ENCODE measurements at regions not wholly inside any gene's neighbourhood (a gene's known extent, or its start where the extent isn't known, plus 50 kb on each side); places are given as distances from the start of the nearest gene placed in this dataset.
A peak's percentile ranks its signal among the peaks of the same experiment; 100 is the strongest.

DNA sequence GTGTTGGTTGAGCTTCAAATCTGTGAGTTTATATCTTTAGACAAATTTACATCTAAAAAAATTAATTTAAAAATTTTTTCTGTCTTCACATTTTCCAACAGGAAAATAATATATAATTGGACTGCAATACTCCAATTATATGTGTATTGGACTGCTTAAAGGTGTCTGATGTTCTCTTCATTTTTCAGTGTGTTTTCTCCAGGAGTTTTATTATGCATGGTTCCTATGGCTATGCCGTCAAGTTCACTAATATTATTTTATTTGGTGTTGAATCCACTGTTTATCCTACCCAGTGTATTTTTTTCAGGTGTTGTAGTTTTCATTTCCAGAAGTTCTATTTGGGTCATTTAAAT lies 62.1 kb upstream of the CTLA4 start:
- peaks cover 17 to 24% of the 10 kb centered on the region in 2 donors for H3K36me3 Mint-ChIP-seq (ENCODE audit: insufficient read depth in 2 of 2)
- H3K9me3 Mint-ChIP-seq = peaks cover 11 to 14% of the 10 kb centered on the region in 2 donors
- peaks cover 91% of the 10 kb centered on the region for H3K4me1 Mint-ChIP-seq (ENCODE audit: low read depth)
- ATAC-seq (replicated peaks in 1 of 2) (no peak), DNase-seq (no peak)
- H3K27ac Mint-ChIP-seq = no peak overlapping the region
- no peaks in the 10 kb centered on the region for H3K27me3 Mint-ChIP-seq (ENCODE audit: low read depth)
- no peak overlapping the region for H3K4me3 Mint-ChIP-seq

DNA sequence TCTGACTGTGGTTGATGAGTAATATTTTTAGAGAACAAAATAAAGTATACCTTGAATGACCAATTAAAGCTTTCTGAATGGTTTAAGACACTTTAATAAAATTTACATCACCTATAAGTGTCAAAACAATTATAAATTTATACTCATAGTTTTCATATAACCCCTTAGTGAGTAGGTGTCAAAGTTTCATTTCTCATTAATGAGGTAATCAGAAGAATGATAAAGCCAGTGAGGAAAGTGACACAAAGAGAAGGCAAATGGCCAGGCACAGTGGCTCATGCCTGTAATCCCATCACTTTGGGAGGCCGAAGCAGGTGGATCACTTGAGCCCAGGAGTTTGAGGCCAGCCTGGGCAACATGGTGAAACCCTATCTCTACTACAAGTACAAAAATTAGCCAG lies 60.8 kb upstream of the CTLA4 start:
- Mint-ChIP-seq H3K27ac (peak overlapping the region; percentile 76), H3K9me3 (peaks cover 6 to 8% of the 10 kb centered on the region in 2 donors)

DNA sequence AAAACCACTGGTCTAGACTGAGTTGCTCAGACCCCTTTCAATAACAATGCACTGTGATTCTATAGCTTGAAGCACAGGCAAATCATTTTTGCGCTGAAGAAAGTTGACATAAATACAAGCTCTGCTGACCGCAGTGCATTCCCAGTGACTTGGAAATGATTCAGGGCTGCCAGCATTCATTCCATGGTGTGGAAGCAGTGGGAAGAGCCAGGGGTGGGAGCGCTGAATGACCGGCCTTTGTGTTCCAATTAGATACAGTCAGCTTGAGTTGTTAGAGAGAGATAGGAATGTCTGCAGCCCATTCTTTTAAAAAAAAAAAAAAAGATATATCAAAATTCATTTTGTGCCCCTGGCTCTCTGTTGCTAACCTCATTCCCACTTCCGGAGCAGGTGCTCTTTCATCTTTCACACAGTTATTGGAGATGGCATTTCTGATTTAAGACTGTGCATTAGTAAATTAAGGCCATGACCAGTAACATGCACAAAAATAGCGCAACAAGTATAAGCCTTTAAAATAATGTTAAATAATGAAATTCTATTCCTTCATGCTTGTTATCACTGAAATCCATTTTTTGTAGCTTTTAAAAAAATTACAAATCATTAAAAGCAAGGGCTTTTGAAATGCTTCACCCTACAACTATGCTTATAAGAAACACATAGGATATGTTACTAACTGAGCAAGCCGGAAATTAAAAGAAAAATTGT lies 59.4 kb upstream of the CTLA4 start:
- Mint-ChIP-seq H3K36me3 (ENCODE audit: insufficient read depth in 2 of 2) (peaks cover 8 to 15% of the 10 kb centered on the region in 2 donors), H3K27me3 (ENCODE audit: low read depth) (no peaks in the 10 kb centered on the region), H3K27ac (no peak overlapping the region), H3K4me1 (ENCODE audit: low read depth) (peaks cover 92% of the 10 kb centered on the region), H3K4me3 (no peak overlapping the region), H3K9me3 (peaks cover 4 to 8% of the 10 kb centered on the region in 2 donors)
- DNase-seq (no peak), ATAC-seq (replicated peaks in 1 of 2) (no peak)

More for the DNA sequence above, 60.8 kb upstream of the CTLA4 start:
- ATAC-seq (replicated peaks in 1 of 2) (no peak), DNase-seq (no peak)
- H3K36me3 Mint-ChIP-seq (ENCODE audit: insufficient read depth in 2 of 2) = peaks cover 9 to 15% of the 10 kb centered on the region in 2 donors
- H3K4me3 Mint-ChIP-seq = peak overlapping the region in 1 of 2 donors; percentile 18
- no peaks in the 10 kb centered on the region for H3K27me3 Mint-ChIP-seq (ENCODE audit: low read depth)
- H3K4me1 Mint-ChIP-seq (ENCODE audit: low read depth) = peaks cover 89% of the 10 kb centered on the region

DNA sequence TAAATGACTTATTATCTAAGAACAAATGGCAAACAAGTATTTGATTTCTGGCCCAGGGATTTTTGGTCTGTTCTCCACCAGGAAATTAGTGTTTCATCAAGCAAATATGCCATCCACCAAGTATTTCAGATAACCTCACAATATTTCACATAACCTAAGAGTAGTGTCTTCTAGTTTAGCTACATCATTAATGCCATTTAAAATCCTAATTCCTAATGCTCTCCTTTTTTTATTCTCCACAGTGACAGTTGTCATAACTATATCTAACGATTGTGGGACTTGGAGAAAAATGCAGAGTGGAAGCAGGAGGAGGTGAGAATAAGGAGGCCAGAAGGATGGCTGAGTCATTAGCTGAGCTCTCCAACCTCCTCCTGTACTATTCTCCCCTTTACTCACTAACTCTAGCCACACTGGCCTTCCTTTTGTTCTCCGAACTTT lies 58.5 kb upstream of the CTLA4 start:
- H3K9me3 Mint-ChIP-seq = peaks cover 4 to 8% of the 10 kb centered on the region in 2 donors
- peaks cover 8 to 15% of the 10 kb centered on the region in 2 donors for H3K36me3 Mint-ChIP-seq (ENCODE audit: insufficient read depth in 2 of 2)
- no peak for ATAC-seq (replicated peaks in 1 of 2)
- no peak for DNase-seq
- peak overlapping the region; percentile 3 to 8 for H3K4me3 Mint-ChIP-seq
- H3K4me1 Mint-ChIP-seq (ENCODE audit: low read depth) = peaks cover 92% of the 10 kb centered on the region
- no peak overlapping the region for H3K27ac Mint-ChIP-seq
- no peaks in the 10 kb centered on the region for H3K27me3 Mint-ChIP-seq (ENCODE audit: low read depth)

DNA sequence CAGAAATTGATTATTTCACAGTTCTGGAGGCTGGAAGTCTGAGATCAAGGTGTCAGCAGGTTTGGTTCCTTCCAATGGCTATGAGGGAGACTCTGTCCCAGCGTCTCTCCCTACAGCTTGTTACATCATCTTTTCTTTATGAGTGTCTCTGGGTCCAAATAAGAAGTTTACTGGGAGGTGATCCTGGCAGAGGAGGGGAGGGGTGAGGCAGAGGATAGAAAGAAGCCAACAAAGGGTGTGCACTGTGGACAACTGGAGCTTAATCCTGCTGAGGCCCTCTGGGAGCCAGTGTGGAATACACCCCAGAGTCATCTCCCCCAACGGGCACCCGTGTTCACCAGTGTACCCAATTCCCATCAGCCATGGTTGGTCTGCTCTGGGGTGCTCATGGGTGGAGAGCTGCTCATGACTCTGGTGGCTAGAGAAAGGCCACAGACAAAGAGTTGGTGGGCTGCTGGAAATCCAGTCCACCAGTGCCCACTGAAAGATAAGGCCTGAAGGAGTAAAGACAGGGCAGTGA lies 57.5 kb upstream of the CTLA4 start:
- no peaks in the 10 kb centered on the region for H3K27me3 Mint-ChIP-seq (ENCODE audit: low read depth)
- peaks cover 0 to 4% of the 10 kb centered on the region in 2 donors for H3K9me3 Mint-ChIP-seq
- DNase-seq (no peak), ATAC-seq (replicated peaks in 1 of 2) (no peak)
- H3K4me3 Mint-ChIP-seq = no peak overlapping the region
- no peak overlapping the region for H3K27ac Mint-ChIP-seq
- H3K36me3 Mint-ChIP-seq (ENCODE audit: insufficient read depth in 2 of 2) = peaks cover 4 to 10% of the 10 kb centered on the region in 2 donors
- peaks cover 93% of the 10 kb centered on the region for H3K4me1 Mint-ChIP-seq (ENCODE audit: low read depth)

DNA sequence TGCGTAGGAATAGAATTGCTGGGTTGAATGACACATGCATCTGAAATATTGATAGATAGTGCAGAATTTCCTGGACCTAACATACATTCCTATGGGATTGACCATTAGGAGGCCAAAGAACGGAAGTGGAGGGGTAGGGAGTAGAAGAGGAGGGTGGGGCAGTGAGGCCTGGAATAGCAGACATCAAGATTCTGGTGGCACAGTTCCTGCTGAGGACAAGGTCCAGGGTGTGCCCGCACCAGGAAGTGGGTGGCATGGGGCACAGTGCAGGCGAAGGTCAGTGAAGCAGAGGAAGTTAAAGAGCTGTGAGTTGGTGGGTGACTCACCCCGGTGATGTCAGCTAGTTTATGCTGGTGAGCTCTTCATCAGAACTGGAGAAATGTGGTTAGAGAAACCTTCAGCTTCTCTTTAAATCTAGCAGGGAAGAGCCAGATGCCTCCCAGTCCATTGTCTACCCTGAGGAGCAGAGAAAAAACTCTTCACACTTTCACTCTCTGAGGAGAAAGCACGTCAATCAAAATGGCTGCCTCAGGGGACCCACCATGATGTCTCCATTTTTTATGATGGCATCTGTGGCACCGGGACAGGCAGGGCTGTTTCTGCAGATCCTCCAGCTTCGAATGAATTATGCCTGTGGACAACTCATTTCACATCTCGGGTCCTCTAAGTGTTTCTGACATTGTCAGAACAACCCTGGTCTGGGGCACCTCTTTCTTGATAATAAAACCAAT lies 55.9 kb upstream of the CTLA4 start:
- Mint-ChIP-seq H3K4me1 (ENCODE audit: low read depth) (peaks cover 96% of the 10 kb centered on the region), H3K4me3 (peak overlapping the region; percentile 65 to 66), H3K36me3 (ENCODE audit: insufficient read depth in 2 of 2) (peaks cover 0 to 2% of the 10 kb centered on the region in 2 donors), H3K9me3 (no peaks in the 10 kb centered on the region), H3K27me3 (ENCODE audit: low read depth) (no peaks in the 10 kb centered on the region), H3K27ac (peak overlapping the region; percentile 91)
- DNase-seq = peak; percentile 84 to 90
- ATAC-seq (replicated peaks in 1 of 2) = peak; percentile 92 to 93

DNA sequence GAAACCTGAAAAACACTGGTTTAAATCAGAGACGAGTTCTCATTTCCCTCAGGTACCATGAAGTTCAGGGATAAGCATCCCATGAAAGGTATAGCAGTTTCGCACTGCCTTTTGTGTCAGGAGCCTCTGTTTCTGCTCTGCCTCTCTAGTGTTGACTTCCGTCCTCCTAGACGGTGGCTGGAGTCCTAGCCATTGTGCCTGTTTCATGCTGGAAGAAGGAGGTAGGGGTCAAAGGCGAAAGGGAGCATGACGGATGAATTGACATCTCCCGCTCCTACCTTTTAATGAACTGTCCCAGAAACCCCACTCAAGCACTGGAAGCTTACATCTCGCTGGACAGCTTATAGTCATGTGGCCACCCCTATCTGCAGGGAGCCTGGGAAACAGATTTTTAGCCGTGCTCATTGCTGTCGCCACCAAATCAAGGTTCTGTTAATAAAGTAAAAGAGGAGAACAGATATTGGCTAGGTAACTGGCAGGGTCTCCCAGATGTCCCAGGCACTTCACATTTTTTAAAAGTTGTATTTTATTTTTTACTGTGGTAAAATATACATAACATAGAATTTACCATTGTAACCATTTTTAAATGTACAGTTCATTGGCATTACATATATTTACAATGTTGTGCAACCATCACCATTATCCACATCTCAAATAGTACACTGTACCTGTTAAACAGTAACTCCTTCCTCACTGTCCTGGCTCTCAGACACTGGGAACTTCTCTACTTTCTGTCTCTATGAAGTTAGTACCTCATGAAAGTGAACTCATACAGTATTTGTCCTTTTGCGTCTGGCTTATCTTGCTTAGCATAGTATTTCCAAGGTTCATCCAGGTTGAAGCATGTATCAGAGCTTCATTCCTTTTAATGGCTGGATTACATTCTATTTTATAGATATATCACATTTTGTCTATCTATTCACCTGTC lies 55.0 kb upstream of the CTLA4 start:
- no peak for ATAC-seq (replicated peaks in 1 of 2)
- Mint-ChIP-seq H3K9me3 (no peaks in the 10 kb centered on the region), H3K27ac (peak overlapping the region; percentile 91), H3K4me1 (ENCODE audit: low read depth) (peaks cover 87% of the 10 kb centered on the region), H3K36me3 (ENCODE audit: insufficient read depth in 2 of 2) (no peaks in the 10 kb centered on the region), H3K27me3 (ENCODE audit: low read depth) (no peaks in the 10 kb centered on the region), H3K4me3 (peak overlapping the region; percentile 65 to 66)
- no peak for DNase-seq

DNA sequence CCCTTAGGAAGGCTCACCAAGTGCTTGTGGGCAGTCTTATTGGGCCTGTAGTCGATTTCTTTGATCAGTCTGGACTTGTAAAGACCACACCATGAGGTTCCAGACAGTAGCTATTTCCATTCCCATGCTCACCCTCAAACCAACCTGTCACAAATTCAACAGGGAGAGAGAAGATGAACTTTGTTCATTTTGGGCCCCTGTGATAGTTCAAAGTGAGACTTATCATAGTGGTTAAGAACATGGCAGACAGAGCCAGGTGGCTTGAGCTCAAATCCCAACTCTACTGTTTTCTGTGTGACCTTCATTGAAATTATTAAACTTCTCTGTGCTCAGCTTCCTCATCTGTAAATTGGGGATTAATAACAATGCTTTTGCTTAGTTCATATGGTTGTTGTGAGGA lies 53.9 kb upstream of the CTLA4 start:
- no peak overlapping the region for H3K4me3 Mint-ChIP-seq
- no peaks in the 10 kb centered on the region for H3K9me3 Mint-ChIP-seq
- H3K4me1 Mint-ChIP-seq (ENCODE audit: low read depth) = peaks cover 77% of the 10 kb centered on the region
- H3K36me3 Mint-ChIP-seq (ENCODE audit: insufficient read depth in 2 of 2) = no peaks in the 10 kb centered on the region
- no peak for ATAC-seq (replicated peaks in 1 of 2)
- no peaks in the 10 kb centered on the region for H3K27me3 Mint-ChIP-seq (ENCODE audit: low read depth)
- no peak overlapping the region for H3K27ac Mint-ChIP-seq
- no peak for DNase-seq

DNA sequence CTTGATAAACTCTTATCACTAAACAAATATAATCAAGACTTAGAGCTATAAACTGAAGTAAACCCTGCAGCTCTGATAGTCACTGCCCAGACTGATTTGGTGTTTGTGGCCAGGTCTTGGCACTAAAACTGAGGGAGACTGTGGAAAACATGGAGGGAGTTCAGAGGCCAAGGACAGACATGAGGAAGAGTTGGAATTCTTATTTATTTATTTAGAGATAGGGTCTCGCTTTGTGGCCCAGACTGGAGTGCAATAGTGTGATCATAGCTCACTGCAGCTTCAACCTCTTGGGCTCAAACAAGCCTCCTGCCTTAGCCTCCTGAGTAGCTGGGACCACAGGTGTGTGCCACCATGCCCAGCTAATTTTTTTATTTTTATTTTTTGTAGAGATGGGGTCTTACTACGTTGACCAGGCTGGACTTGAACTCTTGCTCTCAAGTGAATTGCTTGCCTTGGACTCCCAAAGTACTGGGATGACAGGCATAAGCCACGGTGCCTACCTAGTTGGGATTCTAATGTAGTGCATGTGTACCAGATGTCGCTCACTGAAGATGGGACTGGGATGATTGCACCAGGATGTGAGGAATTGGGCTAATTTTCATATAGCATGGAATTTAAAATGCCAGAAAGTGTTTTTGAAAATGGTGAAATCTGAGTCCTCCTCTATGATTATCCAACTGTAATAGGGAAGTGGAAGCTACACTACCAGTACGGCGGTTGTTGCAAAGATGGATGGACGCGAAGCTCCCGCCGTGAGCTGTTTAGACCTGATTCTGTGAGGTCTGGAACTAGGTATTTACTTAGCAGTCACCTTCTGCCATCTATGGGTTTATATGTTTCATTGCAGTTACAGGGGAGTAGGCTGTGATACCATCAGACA lies 52.7 kb upstream of the CTLA4 start:
- H3K27me3 Mint-ChIP-seq (ENCODE audit: low read depth) = no peaks in the 10 kb centered on the region
- H3K4me3 Mint-ChIP-seq = peak overlapping the region; percentile 66 to 86
- peak; percentile 59 to 61 for ATAC-seq (replicated peaks in 1 of 2)
- H3K4me1 Mint-ChIP-seq (ENCODE audit: low read depth) = peaks cover 65% of the 10 kb centered on the region
- H3K9me3 Mint-ChIP-seq = no peaks in the 10 kb centered on the region
- H3K36me3 Mint-ChIP-seq (ENCODE audit: insufficient read depth in 2 of 2) = no peaks in the 10 kb centered on the region
- peak overlapping the region; percentile 51 for H3K27ac Mint-ChIP-seq
- DNase-seq = peak; percentile 59 to 63

DNA sequence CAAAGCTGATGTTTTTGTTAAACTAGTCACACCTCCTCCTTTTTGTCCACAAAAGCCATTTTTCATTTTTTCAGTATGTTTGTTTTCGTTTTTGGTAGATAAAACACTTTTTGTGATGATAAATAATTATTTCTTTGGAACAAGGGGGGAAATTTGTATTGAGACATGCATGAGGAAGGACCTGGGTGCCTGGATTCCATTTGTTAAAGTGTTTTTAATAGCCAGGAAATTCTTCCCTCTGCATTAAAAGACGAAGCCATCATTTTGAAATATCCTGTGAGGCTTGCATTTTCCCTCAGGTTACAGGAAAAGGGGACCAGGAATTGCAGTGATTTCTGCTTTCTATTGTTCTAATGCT lies 52.1 kb upstream of the CTLA4 start:
- H3K4me1 Mint-ChIP-seq (ENCODE audit: low read depth) = peaks cover 58% of the 10 kb centered on the region
- no peak for ATAC-seq (replicated peaks in 1 of 2)

DNA sequence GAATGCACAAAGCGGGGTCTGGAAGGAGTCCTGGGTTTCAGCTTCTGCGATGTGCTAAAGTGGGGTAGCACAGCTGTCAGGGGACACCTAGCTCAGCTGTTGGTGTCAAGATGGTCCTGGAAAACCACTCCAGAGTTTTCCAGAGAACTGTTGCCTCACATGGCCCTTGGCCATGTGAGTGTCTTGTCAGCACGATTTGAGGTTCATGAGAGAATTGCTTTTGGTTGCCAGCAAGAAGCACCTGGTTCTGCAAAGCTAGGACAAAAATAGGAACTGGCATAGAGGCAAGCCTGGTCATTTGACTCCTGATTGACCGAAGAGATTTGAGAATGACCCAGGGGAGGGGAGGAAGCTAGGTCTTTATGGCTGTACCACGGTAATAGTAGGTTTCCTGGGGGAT lies 50.4 kb upstream of the CTLA4 start:
- Mint-ChIP-seq H3K27me3 (ENCODE audit: low read depth) (no peaks in the 10 kb centered on the region), H3K4me3 (no peak overlapping the region), H3K27ac (no peak overlapping the region), H3K4me1 (ENCODE audit: low read depth) (peaks cover 54% of the 10 kb centered on the region), H3K9me3 (no peaks in the 10 kb centered on the region), H3K36me3 (ENCODE audit: insufficient read depth in 2 of 2) (no peaks in the 10 kb centered on the region)
- ATAC-seq (replicated peaks in 1 of 2) (no peak), DNase-seq (no peak)

More for the DNA sequence above, 52.1 kb upstream of the CTLA4 start:
- H3K9me3 Mint-ChIP-seq = no peaks in the 10 kb centered on the region
- DNase-seq = no peak
- H3K36me3 Mint-ChIP-seq (ENCODE audit: insufficient read depth in 2 of 2) = no peaks in the 10 kb centered on the region
- no peaks in the 10 kb centered on the region for H3K27me3 Mint-ChIP-seq (ENCODE audit: low read depth)
- H3K4me3 Mint-ChIP-seq = peak overlapping the region; percentile 66 to 86
- H3K27ac Mint-ChIP-seq = peak overlapping the region; percentile 51
